HG03108 (cell line): ENCODE measurements at regions not wholly inside any gene's neighbourhood (a gene's known extent, or its start where the extent isn't known, plus 50 kb on each side); places are given as distances from the start of the nearest gene placed in this dataset.

ENCODE experiments used
- ATAC-seq: cut with Tn5 transposase; IDR thresholded peaks from one replicate; pipeline ENCODE4 v1.9.1; 2021; ENCODE audit warnings: moderate library complexity; ENCODE audit not compliant: unreplicated experiment

- no peak for ATAC-seq
Measured at GRCh38 chr6:113796038-113796437, 61.1 kb upstream of the MARCKS start.

GRCh38 chr6:113802779-113803178 lies 54.4 kb upstream of the MARCKS start:
- no peak for ATAC-seq

DNA sequence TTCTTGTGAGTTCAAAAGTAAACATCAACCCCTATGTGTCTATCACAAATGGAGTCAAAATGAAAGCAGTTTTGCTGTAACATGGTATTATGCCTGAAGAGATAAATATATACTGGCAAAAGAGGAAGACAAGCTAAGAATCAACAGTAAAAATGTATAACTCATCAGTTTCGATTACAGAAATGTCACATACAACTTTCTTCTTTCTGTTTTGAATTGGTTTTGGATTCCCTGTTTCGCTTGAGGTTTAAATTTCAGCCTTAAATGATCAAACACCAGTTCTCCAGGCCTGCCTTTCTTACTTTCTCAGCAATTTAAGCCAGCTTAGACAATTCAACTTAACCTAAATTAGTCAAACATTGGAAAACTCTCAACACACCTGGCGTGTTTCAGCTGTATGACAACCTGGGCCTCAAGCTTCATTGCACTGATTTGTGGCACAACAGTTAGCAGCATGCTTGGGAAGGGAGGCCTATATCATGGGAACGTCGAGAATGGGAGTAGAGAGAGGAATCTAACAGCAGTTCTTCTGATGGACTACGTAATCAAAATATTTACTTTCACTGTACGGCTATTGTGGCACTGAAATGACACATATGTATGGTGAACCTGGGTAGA lies 51.9 kb upstream of the MARCKS start:
- peak; percentile 96 for ATAC-seq

DNA sequence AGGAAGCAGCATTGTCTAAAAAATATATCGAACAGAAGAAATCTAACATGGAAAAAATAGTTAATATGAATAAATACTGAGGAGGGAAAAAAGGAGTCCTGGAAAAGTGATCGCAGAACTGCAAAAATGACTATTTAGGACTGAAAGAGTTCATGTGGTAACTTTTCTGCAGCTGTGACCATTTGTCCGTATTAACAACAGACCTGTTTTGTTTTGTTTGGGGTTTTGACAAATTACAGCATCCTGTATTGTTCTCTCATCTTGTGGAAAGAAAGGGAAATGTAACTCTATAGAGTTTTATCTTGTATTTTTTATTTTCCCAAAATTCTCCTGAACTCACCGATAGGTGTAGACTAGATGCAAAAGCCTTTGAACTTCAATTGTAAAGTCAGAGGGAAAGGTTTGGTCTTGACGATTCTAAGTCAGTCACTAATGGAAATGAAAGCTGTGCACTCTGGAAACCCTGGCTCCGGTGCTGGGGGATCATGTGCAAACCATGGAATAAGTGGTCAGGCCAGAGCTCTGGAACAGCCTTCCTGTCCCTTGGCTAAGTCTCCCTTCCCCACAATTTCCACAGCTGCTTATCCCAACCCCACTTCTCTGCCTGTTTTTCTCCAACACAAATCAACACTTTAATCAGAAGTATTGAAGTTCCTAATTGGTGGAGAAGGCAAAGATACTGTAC lies 51.2 kb upstream of the MARCKS start:
- no peak for ATAC-seq
